Gastrocnemius medialis (tissue), 4 donors: ENCODE measurements at regions not wholly inside any gene's neighbourhood (a gene's known extent, or its start where the extent isn't known, plus 50 kb on each side); places are given as distances from the start of the nearest gene placed in this dataset.

Experiments used
- CTCF ChIP-seq, 5 experiments: fragments of 450-650 bp in 3 of 5; fragments of 200-600 bp in 2 of 5; sonication (generic) in 2 of 5; IDR thresholded peaks in 4 of 5; conservative IDR thresholded peaks in 1 of 5; 1 replicate in 4 of 5; 2 replicates in 1 of 5; pipeline ENCODE4 v1.5.1; 2016 to 2019; ENCODE audit warnings: antibody characterized with exemption in 5 of 5, mild to moderate bottlenecking in 3 of 5, moderate library complexity in 3 of 5
- POLR2A ChIP-seq, 2 donors: fragments of 450-650 bp; IDR thresholded peaks; one replicate each; pipeline ENCODE4 v1.6.1; 2017; ENCODE audit warnings: antibody characterized with exemption in 2 of 2, mild to moderate bottlenecking in 2 of 2, moderate library complexity in 2 of 2

- TF ChIP-seq CTCF (IDR thresholded peaks at IDR 0.05 in 4 of 5, conservative IDR thresholded peaks at IDR 0.05 in 1 of 5), result no peak
- TF ChIP-seq POLR2A (IDR thresholded peaks at IDR 0.05), result no peak
Observed at GRCh38 chr11:101727451-101727850, 143.6 kb upstream of the TRPC6 start.
